ENCODE measurements at regions not wholly inside any gene's neighbourhood (a gene's known extent, or its start where the extent isn't known, plus 50 kb on each side); places are given as distances from the start of the nearest gene placed in this dataset.
"Not testable (repeated sequence)": the region's sequence is repeated elsewhere in the genome, so short reads cannot be mapped to it uniquely, and the experiment has no call there.

DNA sequence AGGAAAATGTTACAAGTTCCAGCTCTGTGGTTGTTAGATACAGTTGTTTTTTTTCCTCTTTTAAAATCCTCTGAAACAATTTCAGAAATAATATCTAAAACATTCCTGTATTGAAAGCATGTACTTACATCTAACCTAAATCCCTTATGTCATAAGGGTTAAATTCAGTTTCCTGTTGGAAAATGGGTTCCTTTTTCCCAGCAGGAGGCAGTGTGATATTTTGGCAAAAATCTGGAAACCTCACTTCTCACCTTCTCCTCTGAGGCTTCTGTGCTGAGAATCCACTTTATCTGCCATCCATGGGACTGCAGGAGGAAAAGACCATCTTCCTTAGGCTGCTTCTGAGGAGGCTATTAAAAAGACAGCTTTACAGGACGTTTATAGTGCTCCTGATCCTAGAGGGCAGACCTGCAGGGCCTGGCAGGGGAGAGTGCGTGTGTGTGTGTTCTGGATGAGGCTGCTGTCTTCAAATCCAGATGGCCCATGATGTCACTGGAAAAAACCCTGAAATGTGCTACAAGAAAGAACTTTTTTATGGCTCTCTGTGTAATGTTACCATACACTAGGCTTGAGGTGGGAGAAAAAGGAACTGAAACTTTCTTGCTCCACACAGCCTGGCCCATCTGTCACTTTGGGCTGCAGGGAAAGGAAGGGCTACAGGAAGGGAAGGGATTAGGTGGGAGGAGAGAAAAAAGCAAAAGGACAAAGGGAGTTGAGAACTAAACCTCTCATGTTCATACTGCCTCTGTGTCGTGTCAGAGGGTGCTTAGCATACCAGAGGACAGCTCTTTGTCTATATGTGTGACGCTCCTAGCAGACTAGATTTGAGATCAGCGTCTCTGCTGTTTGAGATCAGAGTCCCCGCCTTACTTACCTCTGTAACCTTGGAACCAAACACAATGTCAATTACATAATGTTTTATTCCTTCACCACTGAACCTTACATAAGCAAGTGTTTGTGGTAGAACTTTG lies 379.2 kb upstream of the SPAG17 start:
- peak; percentile 57 for DNase-seq

DNA sequence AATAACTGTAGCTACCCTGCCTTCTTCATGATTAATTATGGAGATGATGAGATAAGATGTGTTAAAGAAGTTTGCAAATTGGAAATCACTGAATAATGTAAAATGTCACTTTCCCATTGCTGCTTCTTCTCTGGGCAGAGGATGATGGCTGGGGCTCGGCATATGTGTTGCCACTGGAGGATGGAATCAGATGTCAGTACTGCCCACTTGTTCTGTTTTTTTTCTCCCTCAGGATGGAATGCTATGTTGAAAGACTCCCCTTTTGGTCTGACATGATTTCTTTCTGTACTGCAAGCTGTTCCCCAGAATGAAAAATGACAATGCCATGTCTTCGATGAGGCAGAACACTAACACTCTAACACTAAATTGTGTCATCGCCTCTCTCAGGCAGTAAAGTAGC lies 373.9 kb upstream of the SPAG17 start:
- no peak for DNase-seq

DNA sequence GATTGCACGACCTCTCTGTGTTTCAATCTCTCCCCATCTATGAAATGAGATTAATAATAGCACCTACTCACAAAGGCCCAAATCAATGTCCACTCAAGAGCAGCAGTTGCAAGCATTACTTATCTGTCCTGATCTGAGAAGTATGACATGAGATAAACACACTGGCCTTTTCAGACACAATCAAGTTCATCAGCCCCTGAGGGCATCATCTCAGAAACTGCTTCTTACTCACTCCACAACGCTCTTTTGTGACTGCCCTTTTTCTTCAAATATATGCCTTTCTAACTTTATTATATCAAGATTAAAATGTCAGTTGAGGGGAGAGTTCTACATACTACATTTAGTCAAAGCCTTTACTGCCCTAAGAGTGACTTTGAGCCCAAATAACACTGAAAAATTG lies 371.9 kb upstream of the SPAG17 start:
- DNase-seq = no peak

DNA sequence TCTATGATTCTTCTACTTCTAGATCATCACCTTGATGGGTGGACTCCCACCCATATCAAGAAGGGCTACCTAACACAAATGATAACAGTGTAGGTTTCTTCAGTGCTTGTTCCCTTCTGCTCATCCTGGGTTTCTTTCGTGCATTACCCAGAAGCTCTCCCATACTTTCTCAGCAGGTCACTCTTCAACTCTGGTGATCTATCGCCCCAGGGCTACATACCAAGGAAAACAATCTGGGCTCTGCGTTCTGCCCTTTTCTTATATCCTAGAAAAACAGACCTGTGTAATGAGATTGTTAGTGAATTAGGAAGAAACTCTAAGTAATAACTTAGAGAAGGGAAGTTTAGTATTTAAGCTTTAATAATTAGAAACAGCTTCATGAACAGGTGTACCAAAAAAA lies 370.6 kb upstream of the SPAG17 start:
- no peak for DNase-seq

DNA sequence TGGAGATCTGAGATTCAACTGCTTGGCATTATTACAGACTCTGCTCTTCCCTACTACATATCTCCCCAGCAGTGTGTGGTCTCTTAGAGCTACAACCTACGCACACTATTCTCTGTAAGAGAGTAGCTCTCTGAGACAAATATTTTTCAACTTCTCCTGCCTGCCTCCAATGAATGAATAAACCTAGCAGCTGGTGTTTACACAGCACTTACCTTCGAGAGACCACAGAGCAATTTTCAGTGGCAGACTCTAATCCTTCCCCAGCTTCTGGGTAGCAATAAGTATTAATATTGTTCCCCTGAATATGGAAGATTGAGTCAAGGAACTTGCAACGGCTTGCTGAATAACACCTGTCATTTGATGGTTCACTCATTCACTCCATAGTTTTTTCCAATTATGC lies 350.9 kb upstream of the SPAG17 start:
- DNase-seq = no peak

DNA sequence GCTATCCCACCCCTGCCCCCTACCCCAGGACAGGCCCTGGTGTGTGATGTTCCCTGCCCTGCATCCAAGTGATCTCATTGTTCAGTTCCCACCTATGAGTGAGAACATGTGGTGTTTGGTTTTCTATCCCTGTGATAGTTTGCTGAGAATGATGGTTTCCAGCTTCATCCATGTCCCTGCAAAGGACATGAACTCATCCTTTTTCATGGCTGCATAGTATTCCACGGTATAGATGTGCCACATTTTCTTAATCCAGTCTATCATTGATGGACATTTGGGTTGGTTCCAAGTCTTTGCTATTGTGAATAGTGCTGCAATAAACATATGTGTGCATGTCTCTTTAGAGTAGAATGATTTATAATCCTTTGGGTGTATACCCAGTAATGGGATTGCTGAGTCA lies 326.9 kb upstream of the SPAG17 start:
- DNase-seq = not testable (repeated sequence)

DNA sequence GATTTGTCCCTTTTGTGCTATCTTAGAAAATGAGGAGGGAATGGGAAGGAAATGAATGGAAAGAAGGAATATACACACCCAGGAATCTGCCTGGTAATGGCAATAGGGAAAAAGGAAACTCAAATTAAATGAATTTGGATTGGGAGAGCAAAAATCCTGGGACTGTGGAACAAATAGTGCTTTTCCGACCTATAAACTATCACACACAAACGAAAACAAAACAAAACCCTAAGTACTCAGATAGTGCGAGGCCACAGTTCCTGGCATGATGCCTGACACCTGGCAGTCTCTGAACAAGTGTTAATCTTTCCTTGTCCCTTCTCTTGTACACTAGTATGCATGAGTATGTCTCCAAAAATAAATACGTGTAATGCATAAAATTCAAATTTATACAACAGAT lies 319.8 kb upstream of the SPAG17 start:
- peak; percentile 52 for DNase-seq

DNA sequence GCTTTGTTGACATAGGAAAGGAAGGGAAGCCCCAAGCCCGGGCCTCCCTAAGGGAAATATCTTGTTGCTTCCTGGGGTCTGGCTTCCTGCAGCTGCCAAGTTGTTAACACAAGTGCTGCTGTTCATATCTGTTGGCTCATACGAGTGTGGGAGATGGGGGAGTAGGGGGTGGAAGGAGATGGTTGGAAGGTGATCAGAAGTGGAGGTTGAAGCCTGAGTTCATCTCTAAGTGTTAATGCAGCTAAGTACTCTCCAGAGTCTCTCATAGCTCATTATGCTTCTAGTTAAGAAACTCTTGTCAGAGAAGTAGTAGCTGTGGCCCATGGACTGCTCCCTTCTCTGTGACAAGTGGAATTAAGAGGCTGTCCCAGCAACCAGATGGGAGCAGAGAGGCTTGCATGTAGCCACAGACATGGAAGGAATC lies 319.2 kb upstream of the SPAG17 start:
- peak; percentile 55 for DNase-seq

DNA sequence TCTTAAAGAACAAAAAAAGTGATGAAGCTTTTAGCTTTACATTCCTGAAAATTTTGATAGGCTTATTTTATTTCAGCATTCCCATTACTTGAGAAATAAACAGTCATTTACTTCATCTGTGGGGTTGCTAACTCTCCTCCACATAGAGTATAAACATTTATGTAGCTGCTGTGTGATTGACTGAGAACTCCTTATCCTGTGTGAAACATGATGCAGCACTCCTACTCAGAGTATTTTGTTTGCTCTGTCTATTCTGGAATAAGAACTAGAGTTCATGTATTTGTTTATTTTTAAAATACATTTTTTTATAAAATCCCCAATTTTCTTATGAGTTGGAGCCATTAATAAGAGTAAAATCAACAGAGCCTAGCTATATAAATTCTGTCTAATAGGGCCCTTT lies 318.7 kb upstream of the SPAG17 start:
- no peak for DNase-seq

DNA sequence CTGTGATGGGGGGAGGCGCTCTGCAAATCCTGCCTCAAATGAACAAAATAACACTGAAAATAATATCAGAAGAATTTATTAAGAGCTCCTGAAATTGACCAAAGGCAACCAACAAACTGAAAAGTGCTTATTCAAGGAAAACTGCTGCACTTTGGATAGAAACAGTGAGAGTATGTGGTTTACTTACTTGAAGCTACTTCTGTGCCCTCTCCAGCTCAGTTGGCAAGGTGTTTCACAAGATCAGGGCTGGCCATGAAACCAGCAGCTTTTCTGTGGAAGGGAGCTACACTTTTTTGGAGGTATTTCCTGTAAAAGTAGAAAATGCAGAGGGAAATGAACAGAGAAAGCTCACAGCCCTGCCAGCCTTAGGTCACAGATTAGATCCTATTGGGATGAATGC lies 310.0 kb upstream of the SPAG17 start:
- DNase-seq = no peak

DNA sequence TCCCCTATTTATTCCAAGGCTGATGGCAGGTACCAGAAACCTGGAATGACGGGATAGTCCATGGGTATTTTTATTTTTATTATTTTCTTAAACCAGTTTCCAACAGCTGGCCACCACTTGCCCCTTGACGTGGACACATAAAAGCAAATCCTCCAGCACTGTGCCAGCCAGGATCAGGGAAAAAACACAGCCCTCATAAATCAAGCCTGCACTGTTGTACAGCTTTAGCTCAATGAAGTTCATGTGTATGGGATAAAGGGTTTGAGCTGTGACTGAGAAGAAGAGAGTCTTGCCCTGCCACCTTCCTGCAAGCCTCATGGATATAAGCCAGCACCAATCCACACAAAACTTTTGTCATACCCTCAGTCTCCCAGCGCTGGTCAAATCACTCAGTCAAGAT lies 303.8 kb upstream of the SPAG17 start:
- DNase-seq = no peak

DNA sequence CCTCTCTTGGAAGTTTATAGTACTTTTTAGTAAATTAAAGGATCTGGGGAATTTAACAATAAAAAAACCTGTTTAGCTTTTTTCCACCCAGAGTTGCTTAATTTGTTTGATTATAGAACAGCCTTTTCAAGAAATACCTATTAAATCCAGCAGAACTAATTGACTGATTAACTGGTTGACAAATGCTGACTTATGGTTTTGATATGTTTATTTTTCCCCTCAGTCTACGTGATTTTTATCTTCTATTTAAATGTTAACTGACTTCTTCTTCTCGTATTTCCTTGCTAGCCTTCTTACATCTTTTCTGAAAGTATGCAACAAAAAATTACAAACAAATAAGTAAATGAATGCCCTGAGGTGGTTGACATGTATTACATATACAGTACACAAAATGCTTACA lies 302.9 kb upstream of the SPAG17 start:
- no peak for DNase-seq

DNA sequence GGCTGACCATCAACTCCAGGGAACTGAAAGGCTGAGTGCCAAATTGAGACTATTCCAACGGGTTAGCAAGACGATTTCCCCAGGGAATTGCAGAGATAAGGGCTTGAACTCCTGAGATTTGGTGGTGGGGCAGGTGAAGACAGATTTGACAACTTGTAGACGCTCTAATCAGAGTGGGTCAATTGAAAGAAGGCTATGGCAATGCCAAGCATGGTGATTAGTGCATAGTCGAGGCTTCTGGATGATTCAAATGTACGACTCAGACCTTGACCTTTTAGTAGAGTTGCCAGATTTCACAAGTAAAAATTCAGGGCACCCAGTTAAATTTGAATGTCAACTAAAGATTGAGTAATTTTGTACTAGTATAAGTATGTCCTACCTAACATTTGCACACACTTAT lies 302.1 kb upstream of the SPAG17 start:
- DNase-seq = no peak

DNA sequence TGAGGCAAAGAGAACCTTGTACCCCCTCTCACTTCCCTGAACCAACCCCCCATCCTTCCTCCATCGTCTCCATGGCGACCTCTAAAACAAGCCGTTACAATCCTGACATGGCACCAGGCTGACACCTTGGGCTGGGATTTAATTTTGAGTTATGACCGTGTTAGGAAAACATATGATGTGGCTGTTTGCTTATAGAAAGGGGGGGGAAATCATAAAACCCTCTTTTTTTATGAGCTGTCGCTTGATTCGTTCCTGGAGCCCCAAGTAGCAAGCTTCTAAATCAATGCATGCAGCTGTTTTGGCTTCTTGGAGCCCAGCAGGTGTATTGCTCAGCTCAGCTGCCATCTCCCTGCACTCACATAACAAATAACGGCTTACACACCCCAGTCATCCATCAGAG lies 301.2 kb upstream of the SPAG17 start:
- DNase-seq = peak; percentile 39

DNA sequence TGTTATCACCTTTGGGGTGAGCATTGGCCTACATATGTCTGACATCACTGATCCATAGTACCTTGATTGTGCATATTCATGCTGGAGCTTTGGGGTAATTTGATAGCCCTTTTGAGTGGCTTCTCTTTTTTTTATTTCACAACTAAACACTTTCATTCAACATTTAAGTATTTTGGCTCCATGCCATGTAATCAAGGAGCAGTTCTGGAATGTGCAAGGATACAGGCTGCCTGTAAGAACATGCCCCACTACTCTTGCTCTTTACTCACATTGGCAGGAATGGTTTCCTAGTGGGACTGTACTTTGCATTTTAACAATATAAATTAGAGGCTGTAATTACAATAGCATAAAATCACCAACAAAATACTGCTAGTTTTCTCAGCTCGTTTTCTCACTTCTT lies 300.7 kb upstream of the SPAG17 start:
- no peak for DNase-seq

DNA sequence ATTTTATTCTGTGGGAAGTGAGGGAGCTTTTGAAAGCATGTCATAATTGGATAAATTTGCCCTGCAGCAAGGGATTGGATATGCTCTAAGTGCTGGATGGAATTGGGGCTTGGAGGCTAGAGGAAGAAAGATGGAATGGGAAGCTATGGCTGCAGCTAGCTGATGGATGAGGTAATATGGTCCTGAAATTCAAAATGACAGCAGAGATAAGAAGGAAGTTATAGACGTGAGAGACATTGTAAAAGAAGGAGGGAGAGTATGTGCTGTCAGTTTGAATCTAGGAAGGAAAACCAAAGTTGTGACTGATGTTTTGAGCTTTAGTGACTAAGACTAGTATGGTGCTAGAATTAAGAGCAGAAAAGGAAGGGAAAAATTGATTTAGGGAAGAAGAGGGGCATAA lies 299.9 kb upstream of the SPAG17 start:
- no peak for DNase-seq

DNA sequence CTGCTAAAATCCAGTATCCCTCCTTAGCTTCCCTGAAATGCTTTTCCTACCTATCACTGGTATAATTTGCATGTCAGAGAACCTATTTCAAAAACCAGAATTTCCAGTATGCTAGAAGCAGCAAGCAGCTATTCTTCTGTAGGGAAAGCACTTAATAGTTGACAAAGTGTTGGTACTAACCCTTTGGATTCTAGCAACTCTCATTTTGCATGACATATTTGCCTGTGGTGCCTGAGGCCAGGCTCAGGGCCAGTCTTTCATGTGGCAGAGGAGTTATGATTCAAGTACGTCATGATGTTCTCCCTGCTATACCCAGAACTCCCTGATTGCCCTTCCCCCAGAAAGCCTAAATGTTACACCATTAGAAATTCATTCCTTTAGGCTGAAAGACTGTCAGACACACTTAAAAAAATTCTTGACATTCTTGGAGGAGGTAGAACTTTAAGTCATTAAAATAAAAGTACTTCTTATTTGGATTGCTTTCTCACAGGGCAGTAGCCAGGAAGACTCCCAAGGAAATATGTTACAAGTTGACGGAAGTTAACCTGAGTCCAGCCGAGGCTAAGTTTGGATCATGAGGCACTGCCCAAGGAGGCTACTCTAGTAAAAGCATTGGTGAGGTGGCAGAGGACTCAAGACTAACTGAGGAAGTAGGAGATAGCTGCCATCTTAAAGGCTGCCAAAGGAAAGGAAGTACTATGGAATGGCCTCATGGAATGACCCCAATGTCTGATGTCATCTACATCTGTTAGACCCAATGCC lies 298.4 kb upstream of the SPAG17 start:
- no peak for DNase-seq

DNA sequence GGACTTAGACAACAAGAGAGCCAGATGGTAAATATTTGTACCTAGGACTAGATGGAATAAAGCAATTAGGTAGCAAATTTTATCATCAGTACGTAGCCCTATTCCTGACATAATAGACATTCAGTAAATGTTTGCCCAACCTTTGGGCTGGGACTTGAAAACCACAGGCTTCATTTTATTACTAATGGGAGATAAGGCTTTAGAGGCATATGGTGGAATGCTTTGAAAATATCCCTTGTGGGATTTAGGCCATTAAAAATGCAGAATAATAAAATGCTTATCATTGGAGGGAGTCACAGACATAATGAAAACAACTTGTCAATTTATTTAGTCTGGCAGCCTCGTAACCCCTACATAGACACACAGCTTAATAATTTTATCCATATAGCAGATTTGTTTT lies 296.1 kb upstream of the SPAG17 start:
- DNase-seq = no peak

DNA sequence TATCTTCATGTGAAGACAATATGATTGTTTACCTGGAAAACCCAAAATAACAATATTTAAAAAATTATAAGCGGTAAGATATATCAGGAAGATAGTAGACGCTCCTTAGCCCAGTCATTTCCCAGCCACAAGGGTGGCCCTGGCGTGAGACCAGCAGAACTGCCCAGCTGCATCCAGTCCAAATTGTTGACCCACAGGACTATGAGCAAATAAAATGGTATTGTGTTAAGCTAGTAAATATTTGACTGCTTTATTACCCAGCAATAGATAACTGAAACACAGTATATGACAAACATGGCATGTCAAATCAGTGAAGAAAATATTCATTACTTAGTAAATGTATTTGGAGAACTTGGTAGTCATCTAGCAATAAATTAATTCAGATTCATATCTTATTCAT lies 294.3 kb upstream of the SPAG17 start:
- no peak for DNase-seq

DNA sequence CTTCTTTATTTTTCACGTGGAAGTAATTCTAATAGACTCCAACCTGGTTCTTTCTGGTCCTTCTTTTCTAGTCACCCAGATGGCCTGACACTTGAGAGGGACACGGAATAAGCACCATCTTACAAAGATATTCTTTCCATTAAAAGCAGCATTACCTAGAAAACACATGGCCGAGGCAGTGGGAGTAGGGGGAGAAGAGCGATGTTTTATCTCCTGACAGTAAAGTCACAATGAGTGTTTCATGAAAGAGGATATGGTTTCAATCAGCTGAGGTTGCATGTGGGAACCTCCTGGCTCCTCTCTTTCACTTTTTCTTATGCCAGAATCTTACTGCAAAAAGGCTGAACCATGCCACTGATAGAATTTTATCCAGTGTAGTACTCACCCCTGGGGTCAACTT lies 288.8 kb upstream of the SPAG17 start:
- no peak for DNase-seq

DNA sequence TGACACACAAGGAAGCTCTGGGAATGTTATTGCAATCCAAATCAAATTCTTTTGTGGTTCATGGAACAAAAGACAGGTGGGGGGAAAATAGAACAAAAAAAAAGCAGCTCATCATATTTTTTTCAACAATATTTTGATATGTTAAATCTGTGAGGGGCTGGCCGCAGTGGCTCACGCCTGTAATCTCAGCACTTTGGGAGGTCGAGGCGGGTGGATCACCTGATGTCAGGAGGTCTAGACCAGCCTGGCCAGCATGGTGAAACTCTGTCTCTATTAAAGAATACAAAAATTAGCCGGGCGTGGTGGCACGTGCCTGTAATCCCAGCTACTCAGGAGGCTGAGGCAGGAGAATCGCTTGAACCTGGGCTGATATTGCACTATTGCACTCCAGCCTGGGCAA lies 279.4 kb upstream of the SPAG17 start:
- not testable (repeated sequence) for DNase-seq

DNA sequence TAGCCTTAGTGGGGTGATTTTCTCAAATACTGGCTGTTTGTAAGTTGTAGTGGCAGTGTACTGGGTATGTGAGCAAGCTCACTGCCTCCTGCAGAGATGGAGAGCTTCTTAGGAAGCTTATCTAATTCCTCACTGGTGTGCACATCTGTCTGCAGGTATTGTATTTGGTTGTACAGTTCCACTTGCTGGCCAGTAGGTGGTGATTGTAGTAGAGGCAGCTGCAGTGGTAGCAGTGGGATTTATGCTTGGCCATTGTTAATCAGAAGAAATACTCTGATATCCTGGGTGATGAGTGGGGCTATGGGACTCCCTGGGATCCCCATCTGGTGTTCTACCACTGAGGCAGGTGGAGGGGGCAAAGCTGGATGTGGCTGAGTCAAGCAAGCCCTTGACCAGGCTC lies 276.1 kb upstream of the SPAG17 start:
- DNase-seq = no peak

DNA sequence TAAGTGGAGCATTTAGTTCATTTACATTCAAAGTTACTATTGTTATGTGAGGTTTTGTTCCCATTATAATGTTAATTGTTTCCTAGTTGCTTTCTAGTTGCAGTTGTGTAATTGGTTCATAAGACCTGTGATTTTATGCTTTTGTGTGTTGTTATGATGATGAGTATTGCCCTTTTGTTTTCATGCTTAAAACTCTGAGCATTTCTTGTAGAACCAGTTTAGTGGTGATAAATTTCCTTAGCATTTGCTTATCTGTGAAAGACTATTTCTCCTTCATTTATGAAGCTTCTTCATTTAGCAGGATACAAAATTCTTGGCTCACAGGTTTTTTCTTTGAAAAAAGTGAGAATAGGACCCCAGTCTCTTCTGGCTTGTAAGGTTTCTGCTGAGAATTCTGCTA lies 274.8 kb upstream of the SPAG17 start:
- no peak for DNase-seq

DNA sequence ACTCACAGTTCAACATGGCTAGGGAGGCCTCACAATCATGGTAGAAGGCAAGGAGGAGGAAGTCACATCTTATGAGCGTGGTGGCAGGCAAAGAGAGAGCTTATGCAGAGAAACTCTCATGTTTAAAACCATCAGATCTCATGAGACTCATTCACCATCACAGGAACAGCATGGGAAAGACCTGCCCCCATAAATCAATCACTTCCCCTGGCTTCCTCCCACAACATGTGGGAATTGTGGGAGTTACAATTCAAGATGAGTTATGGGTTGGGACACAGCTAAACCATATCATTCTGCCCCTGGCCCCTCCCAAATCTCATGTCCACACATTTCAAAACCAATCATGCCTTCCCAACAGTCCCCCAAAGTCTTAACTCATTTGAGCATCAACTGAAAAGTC lies 268.8 kb upstream of the SPAG17 start:
- not testable (repeated sequence) for DNase-seq
